ENCODE measurements at regions not wholly inside any gene's neighbourhood (a gene's known extent, or its start where the extent isn't known, plus 50 kb on each side); places are given as distances from the start of the nearest gene placed in this dataset.

GRCh38 chr6:113558431-113558830 is 298.7 kb upstream of the MARCKS start:
- no peak overlapping the region for H3K4me3 ChIP-seq (replicated peaks; ENCODE audit: low read depth, low read length)
- TF ChIP-seq, protein P1, sequence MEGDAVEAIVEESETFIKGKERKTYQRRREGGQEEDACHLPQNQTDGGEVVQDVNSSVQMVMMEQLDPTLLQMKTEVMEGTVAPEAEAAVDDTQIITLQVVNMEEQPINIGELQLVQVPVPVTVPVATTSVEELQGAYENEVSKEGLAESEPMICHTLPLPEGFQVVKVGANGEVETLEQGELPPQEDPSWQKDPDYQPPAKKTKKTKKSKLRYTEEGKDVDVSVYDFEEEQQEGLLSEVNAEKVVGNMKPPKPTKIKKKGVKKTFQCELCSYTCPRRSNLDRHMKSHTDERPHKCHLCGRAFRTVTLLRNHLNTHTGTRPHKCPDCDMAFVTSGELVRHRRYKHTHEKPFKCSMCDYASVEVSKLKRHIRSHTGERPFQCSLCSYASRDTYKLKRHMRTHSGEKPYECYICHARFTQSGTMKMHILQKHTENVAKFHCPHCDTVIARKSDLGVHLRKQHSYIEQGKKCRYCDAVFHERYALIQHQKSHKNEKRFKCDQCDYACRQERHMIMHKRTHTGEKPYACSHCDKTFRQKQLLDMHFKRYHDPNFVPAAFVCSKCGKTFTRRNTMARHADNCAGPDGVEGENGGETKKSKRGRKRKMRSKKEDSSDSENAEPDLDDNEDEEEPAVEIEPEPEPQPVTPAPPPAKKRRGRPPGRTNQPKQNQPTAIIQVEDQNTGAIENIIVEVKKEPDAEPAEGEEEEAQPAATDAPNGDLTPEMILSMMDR (IDR thresholded peaks at IDR 0.05; ENCODE audit: low read depth, low read length, missing control alignments): no peak
- no peak for DNase-seq (ENCODE audit: extremely low read depth, low read depth)

GRCh38 chr6:113558966-113559365 is 298.2 kb upstream of the MARCKS start:
- H3K4me3 ChIP-seq (replicated peaks; ENCODE audit: low read depth, low read length): no peak overlapping the region
- DNase-seq (ENCODE audit: extremely low read depth, low read depth): peak; percentile 39
- TF ChIP-seq, protein P1 (IDR thresholded peaks at IDR 0.05; ENCODE audit: low read depth, low read length, missing control alignments): no peak

DNA sequence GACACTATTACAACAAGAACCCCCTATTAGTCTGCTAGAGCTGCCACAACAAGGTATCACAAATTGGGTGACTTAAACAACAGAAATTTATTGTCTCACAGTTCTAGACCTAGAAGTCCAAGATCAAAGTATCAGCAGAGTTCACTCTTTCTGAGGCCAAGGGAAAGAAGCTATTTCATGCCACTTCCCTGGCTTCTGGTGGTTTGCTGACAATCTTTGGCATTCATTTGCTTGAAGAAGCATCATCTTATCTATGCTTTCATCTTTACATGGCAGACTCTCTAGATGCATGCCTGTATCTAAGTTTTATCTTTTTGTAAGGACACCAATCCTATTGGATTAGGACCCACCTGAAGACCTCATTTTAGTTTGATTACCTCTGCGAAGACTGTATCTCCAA is 296.8 kb upstream of the MARCKS start:
- TF ChIP-seq, protein P1 (IDR thresholded peaks at IDR 0.05; ENCODE audit: low read depth, low read length, missing control alignments): no peak
- no peak for DNase-seq (ENCODE audit: extremely low read depth, low read depth)
- no peak overlapping the region for H3K4me3 ChIP-seq (replicated peaks; ENCODE audit: low read depth, low read length)

DNA sequence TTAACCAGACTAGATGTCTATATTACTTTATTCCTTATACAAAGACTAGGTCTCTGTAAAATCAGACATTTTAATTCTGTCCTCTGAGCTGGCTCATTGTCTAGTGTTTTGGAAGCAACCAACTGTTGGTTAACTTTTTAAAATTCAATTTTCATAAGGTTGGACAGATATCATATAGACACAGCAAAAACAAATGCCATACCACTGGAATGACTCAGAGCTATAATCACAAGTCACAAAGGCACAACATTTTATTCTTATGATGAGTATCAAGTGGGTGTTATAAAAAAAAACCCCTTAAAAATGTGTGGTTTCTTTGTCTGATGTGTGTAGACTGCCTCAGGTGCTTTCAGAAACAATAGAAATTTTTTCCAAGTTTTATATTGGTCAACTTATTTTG is 296.2 kb upstream of the MARCKS start:
- DNase-seq (ENCODE audit: extremely low read depth, low read depth): peak; percentile 15
- H3K4me3 ChIP-seq (replicated peaks; ENCODE audit: low read depth, low read length): no peak overlapping the region
- TF ChIP-seq, protein P1 (IDR thresholded peaks at IDR 0.05; ENCODE audit: low read depth, low read length, missing control alignments): no peak

DNA sequence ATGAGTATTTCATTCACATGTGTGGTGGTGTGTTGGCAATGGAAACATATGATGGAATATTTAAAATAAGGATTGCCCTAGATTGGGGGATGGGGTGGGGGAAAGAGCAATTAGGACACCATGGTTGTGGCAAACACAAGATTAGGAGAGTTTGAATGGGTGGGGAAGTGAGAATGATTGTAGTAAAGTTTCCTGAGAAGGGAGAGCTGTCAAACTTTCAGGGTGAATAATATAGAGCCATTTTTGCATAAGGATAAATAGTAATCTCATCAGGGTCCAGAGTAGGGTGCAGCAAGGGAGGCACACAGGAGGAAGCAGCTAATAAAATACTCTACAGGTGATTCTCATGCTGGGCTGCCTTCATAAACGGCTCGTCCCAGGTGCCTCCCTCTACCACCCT is 294.9 kb upstream of the MARCKS start:
- no peak for DNase-seq (ENCODE audit: extremely low read depth, low read depth)
- TF ChIP-seq, protein P1 (IDR thresholded peaks at IDR 0.05; ENCODE audit: low read depth, low read length, missing control alignments): no peak
- H3K4me3 ChIP-seq (replicated peaks; ENCODE audit: low read depth, low read length): no peak overlapping the region

GRCh38 chr6:113564371-113565171 is 292.6 kb upstream of the MARCKS start:
- DNase-seq (ENCODE audit: extremely low read depth, low read depth): peak; percentile 87
- H3K4me3 ChIP-seq (replicated peaks; ENCODE audit: low read depth, low read length): peak overlapping the region; percentile 25
- TF ChIP-seq, protein P1 (IDR thresholded peaks at IDR 0.05; ENCODE audit: low read depth, low read length, missing control alignments): no peak
